Hepatocyte (in vitro differentiated cells): ENCODE measurements at regions not wholly inside any gene's neighbourhood (a gene's known extent, or its start where the extent isn't known, plus 50 kb on each side); places are given as distances from the start of the nearest gene placed in this dataset.

Experiments used
- EZH2 ChIP-seq: fragments of 200-600 bp; sonication (generic); IDR thresholded peaks from 2 replicates; pipeline ENCODE4 v1.6.1; 2016; ENCODE audit warnings: antibody characterized with exemption, mild to moderate bottlenecking, borderline replicate concordance
- TF ChIP-seq, protein P1 (sequence below): fragments of 200-600 bp; sonication (generic); IDR thresholded peaks from 2 replicates; pipeline ENCODE4 v1.5.1; 2016; ENCODE audit warnings: antibody characterized with exemption, mild to moderate bottlenecking; ENCODE audit not compliant: poor library complexity

- TF ChIP-seq, protein P1, sequence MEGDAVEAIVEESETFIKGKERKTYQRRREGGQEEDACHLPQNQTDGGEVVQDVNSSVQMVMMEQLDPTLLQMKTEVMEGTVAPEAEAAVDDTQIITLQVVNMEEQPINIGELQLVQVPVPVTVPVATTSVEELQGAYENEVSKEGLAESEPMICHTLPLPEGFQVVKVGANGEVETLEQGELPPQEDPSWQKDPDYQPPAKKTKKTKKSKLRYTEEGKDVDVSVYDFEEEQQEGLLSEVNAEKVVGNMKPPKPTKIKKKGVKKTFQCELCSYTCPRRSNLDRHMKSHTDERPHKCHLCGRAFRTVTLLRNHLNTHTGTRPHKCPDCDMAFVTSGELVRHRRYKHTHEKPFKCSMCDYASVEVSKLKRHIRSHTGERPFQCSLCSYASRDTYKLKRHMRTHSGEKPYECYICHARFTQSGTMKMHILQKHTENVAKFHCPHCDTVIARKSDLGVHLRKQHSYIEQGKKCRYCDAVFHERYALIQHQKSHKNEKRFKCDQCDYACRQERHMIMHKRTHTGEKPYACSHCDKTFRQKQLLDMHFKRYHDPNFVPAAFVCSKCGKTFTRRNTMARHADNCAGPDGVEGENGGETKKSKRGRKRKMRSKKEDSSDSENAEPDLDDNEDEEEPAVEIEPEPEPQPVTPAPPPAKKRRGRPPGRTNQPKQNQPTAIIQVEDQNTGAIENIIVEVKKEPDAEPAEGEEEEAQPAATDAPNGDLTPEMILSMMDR = no peak
- no peak for TF ChIP-seq EZH2
These were observed 218.1 kb upstream of the NFE2L3 start for GRCh38 chr7:25933921-25934320.
